ENCODE measurements at regions not wholly inside any gene's neighbourhood (a gene's known extent, or its start where the extent isn't known, plus 50 kb on each side); places are given as distances from the start of the nearest gene placed in this dataset.

DNA sequence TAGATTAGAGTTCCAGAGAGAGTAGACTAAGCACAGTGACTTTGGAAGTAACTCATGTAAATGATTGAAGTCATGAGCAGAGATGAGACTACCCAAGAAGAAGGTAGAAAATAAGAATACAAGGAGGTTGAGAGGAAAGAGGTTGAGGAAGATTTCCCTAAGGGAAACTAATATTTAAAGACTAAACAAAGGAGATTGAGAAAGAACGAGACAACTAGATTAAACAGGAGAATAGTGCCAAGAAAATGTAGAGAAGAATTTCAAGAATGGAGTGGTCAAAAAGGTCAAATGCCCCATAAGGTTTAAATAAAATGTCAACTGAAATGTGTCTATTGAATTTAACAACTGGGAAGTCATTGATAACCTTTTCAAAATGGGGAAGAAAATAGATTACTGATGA is 59.0 kb downstream of the RPS29 start:
- DNase-seq (ENCODE audit: low read depth, low spot score) (no peak), FAIRE-seq (no peak)
- H3K27ac ChIP-seq (ENCODE audit: control insufficient read depth, insufficient read depth, low read length): no peak overlapping the region
- H2AFZ ChIP-seq (ENCODE audit: control insufficient read depth, low read length): no peak overlapping the region
- H4K20me1 ChIP-seq (ENCODE audit: control insufficient read depth, extremely low read depth, insufficient read depth, low read length): no peaks in the 10 kb centered on the region
- H3K9me3 ChIP-seq (ENCODE audit: control insufficient read depth, low read depth, low read length): no peaks in the 10 kb centered on the region
- no peak overlapping the region for H3K4me3 ChIP-seq (ENCODE audit: control insufficient read depth in 2 of 3, extremely low read depth in 1 of 3, insufficient read depth in 2 of 3, low read depth in 1 of 3, low read length in 3 of 3)
- TF ChIP-seq, protein P1, sequence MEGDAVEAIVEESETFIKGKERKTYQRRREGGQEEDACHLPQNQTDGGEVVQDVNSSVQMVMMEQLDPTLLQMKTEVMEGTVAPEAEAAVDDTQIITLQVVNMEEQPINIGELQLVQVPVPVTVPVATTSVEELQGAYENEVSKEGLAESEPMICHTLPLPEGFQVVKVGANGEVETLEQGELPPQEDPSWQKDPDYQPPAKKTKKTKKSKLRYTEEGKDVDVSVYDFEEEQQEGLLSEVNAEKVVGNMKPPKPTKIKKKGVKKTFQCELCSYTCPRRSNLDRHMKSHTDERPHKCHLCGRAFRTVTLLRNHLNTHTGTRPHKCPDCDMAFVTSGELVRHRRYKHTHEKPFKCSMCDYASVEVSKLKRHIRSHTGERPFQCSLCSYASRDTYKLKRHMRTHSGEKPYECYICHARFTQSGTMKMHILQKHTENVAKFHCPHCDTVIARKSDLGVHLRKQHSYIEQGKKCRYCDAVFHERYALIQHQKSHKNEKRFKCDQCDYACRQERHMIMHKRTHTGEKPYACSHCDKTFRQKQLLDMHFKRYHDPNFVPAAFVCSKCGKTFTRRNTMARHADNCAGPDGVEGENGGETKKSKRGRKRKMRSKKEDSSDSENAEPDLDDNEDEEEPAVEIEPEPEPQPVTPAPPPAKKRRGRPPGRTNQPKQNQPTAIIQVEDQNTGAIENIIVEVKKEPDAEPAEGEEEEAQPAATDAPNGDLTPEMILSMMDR (optimal IDR thresholded peaks at IDR 0.05 in 1 of 3, IDR thresholded peaks at IDR 0.05 in 1 of 3, conservative IDR thresholded peaks at IDR 0.05 in 1 of 3; ENCODE audit: extremely low read depth in 1 of 3, insufficient read depth in 2 of 3, low read length in 3 of 3): no peak
- no peak for TF ChIP-seq EZH2 (IDR thresholded peaks at IDR 0.05; ENCODE audit: low read length)
- no peak overlapping the region for H3K4me2 ChIP-seq (ENCODE audit: control insufficient read depth, extremely low read depth, insufficient read depth, low read depth, low read length)
- dilution Hi-C loops (cut with MboI; ENCODE audit: extremely low pct_ligation_motif_present, low sequenced_read_pairs): no loop called here
- no peaks in the 10 kb centered on the region for H3K4me1 ChIP-seq (ENCODE audit: control insufficient read depth, extremely low read depth, insufficient read depth, low read length)
- no peaks in the 10 kb centered on the region for H3K9me1 ChIP-seq (ENCODE audit: control insufficient read depth, extremely low read depth, insufficient read depth, low read length)
- H3K27me3 ChIP-seq (ENCODE audit: control insufficient read depth, extremely low read depth, insufficient read depth, low read length): no peaks in the 10 kb centered on the region
- H3K9ac ChIP-seq (ENCODE audit: control insufficient read depth, extremely low read depth, insufficient read depth, low read length): no peak overlapping the region
- no peaks in the 10 kb centered on the region for H3K36me3 ChIP-seq (ENCODE audit: control insufficient read depth in 2 of 2, extremely low read depth in 1 of 2, insufficient read depth in 2 of 2, low read length in 2 of 2)
- H3K79me2 ChIP-seq (ENCODE audit: control insufficient read depth, insufficient read depth, low read length): no peaks in the 10 kb centered on the region

GRCh38 chr14:49526101-49526500 is 60.1 kb downstream of the RPS29 start:
- Histone ChIP-seq H3K27me3 (ENCODE audit: control insufficient read depth, extremely low read depth, insufficient read depth, low read length) (no peaks in the 10 kb centered on the region), H3K9me3 (ENCODE audit: control insufficient read depth, low read depth, low read length) (no peaks in the 10 kb centered on the region), H3K9me1 (ENCODE audit: control insufficient read depth, extremely low read depth, insufficient read depth, low read length) (no peaks in the 10 kb centered on the region), H3K4me3 (ENCODE audit: control insufficient read depth in 2 of 3, extremely low read depth in 1 of 3, insufficient read depth in 2 of 3, low read depth in 1 of 3, low read length in 3 of 3) (no peak overlapping the region), H3K9ac (ENCODE audit: control insufficient read depth, extremely low read depth, insufficient read depth, low read length) (no peak overlapping the region), H4K20me1 (ENCODE audit: control insufficient read depth, extremely low read depth, insufficient read depth, low read length) (no peaks in the 10 kb centered on the region), H3K4me2 (ENCODE audit: control insufficient read depth, extremely low read depth, insufficient read depth, low read depth, low read length) (no peak overlapping the region), H2AFZ (ENCODE audit: control insufficient read depth, low read length) (no peak overlapping the region), H3K36me3 (ENCODE audit: control insufficient read depth in 2 of 2, extremely low read depth in 1 of 2, insufficient read depth in 2 of 2, low read length in 2 of 2) (no peaks in the 10 kb centered on the region), H3K79me2 (ENCODE audit: control insufficient read depth, insufficient read depth, low read length) (no peaks in the 10 kb centered on the region), H3K27ac (ENCODE audit: control insufficient read depth, insufficient read depth, low read length) (no peak overlapping the region), H3K4me1 (ENCODE audit: control insufficient read depth, extremely low read depth, insufficient read depth, low read length) (no peaks in the 10 kb centered on the region)
- TF ChIP-seq, protein P1 (optimal IDR thresholded peaks at IDR 0.05 in 1 of 3, IDR thresholded peaks at IDR 0.05 in 1 of 3, conservative IDR thresholded peaks at IDR 0.05 in 1 of 3; ENCODE audit: extremely low read depth in 1 of 3, insufficient read depth in 2 of 3, low read length in 3 of 3): no peak
- no peak for TF ChIP-seq EZH2 (IDR thresholded peaks at IDR 0.05; ENCODE audit: low read length)
- dilution Hi-C loops (cut with MboI; ENCODE audit: extremely low pct_ligation_motif_present, low sequenced_read_pairs): no loop called here
- no peak for DNase-seq (ENCODE audit: low read depth, low spot score)
- FAIRE-seq: no peak
